Osteoblast (primary cell): ENCODE measurements at regions not wholly inside any gene's neighbourhood (a gene's known extent, or its start where the extent isn't known, plus 50 kb on each side); places are given as distances from the start of the nearest gene placed in this dataset.

Experiments used
- DNase-seq: peaks from one replicate; pipeline ENCODE4 v3.0.0; 2011; ENCODE audit warnings: low spot score, mixed read lengths; ENCODE audit not compliant: insufficient read length; ENCODE audit errors: missing footprints
- H2AFZ ChIP-seq: 2 replicates; pipeline ENCODE4 v1.6.0; 2011; ENCODE audit warnings: mild to moderate bottlenecking, low read length
- H3K27ac ChIP-seq: 2 replicates; pipeline ENCODE4 v1.5.1; 2011; ENCODE audit warnings: mild to moderate bottlenecking, low read depth, low read length, moderate library complexity
- H3K27me3 ChIP-seq: 2 replicates; pipeline ENCODE4 v1.6.0; 2012; ENCODE audit warnings: mild to moderate bottlenecking, control low read depth, inconsistent platforms, low read length, moderate library complexity; ENCODE audit not compliant: insufficient read depth
- H3K36me3 ChIP-seq: 2 replicates; pipeline ENCODE4 v1.5.1; 2011; ENCODE audit warnings: mild to moderate bottlenecking, low read length, control low read depth, moderate library complexity; ENCODE audit not compliant: insufficient read depth
- H3K4me1 ChIP-seq: 2 replicates; pipeline ENCODE4 v1.5.1; 2011; ENCODE audit warnings: mild to moderate bottlenecking, low read length, control low read depth, moderate library complexity; ENCODE audit not compliant: insufficient read depth
- H3K4me2 ChIP-seq: 2 replicates; pipeline ENCODE4 v1.6.0; 2011; ENCODE audit warnings: mild to moderate bottlenecking, low read length; ENCODE audit not compliant: insufficient read depth
- H3K4me3 ChIP-seq: fragments of 200-600 bp; sonication (generic); 3 replicates; pipeline ENCODE4 v1.5.1; 2012; ENCODE audit warnings: mild to moderate bottlenecking, low read length, inconsistent platforms; ENCODE audit not compliant: insufficient read depth
- H3K79me2 ChIP-seq: 2 replicates; pipeline ENCODE4 v1.6.0; 2012; ENCODE audit warnings: mild to moderate bottlenecking, low read length, control low read depth, inconsistent platforms; ENCODE audit not compliant: insufficient read depth
- H3K9me3 ChIP-seq: 2 replicates; pipeline ENCODE4 v1.5.1; 2011; ENCODE audit warnings: low read depth, low read length, control low read depth
- H4K20me1 ChIP-seq: 2 replicates; pipeline ENCODE4 v1.6.0; 2012; ENCODE audit warnings: mild to moderate bottlenecking, low read length, control low read depth; ENCODE audit not compliant: insufficient read depth
- CTCF ChIP-seq: IDR thresholded peaks from 2 replicates; pipeline ENCODE4 v1.5.1; 2011; ENCODE audit warnings: mild to moderate bottlenecking, low read depth, low read length, moderate library complexity; ENCODE audit errors: extremely low read depth

- no peak for TF ChIP-seq CTCF
- DNase-seq: no peak
- no peaks in the 10 kb centered on the region for H3K9me3 ChIP-seq
These were observed 510.3 kb upstream of the KLF4 start for GRCh38 chr9:107999890-108000289.

DNA sequence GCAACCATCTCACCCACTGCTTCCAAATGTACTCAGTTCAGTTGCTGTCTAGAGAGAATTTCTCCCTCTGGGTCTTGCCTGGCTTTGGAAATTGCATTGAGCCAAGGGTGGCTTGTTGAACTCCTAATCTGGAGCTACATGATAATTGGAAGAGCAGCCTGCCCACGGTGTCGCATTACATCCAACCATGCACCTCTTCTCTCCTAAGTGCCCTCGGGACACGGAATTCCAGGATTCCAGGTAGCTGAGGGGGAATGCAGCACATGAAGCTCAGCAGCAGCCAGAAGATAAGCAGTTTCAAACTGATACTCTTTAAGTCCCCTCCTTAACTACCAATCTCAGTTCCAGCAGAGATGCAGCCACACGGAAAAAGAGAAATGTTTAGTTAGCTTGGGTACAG is 509.4 kb upstream of the KLF4 start:
- Histone ChIP-seq H3K27me3 (peaks cover 5% of the 10 kb centered on the region), H4K20me1 (no peaks in the 10 kb centered on the region), H3K4me1 (no peaks in the 10 kb centered on the region), H3K4me3 (no peak overlapping the region), H3K36me3 (no peaks in the 10 kb centered on the region), H2AFZ (no peak overlapping the region), H3K4me2 (no peak overlapping the region), H3K9me3 (no peaks in the 10 kb centered on the region), H3K79me2 (no peaks in the 10 kb centered on the region), H3K27ac (no peak overlapping the region)
- no peak for TF ChIP-seq CTCF
- DNase-seq: no peak

More at GRCh38 chr9:107999890-108000289, 510.3 kb upstream of the KLF4 start:
- Histone ChIP-seq H3K27ac (no peak overlapping the region), H3K27me3 (peaks cover 5% of the 10 kb centered on the region), H3K79me2 (no peaks in the 10 kb centered on the region), H2AFZ (no peak overlapping the region), H3K36me3 (no peaks in the 10 kb centered on the region), H3K4me1 (no peaks in the 10 kb centered on the region), H4K20me1 (no peaks in the 10 kb centered on the region), H3K4me3 (no peak overlapping the region), H3K4me2 (no peak overlapping the region)

- H3K4me3 ChIP-seq: no peak overlapping the region
- H3K36me3 ChIP-seq: no peaks in the 10 kb centered on the region
- no peaks in the 10 kb centered on the region for H3K79me2 ChIP-seq
- no peaks in the 10 kb centered on the region for H4K20me1 ChIP-seq
- TF ChIP-seq CTCF: no peak
- no peak overlapping the region for H3K4me2 ChIP-seq
- no peak overlapping the region for H3K27ac ChIP-seq
- H3K9me3 ChIP-seq: no peaks in the 10 kb centered on the region
- DNase-seq: no peak
- H3K4me1 ChIP-seq: no peaks in the 10 kb centered on the region
- H3K27me3 ChIP-seq: peaks cover 5% of the 10 kb centered on the region
- H2AFZ ChIP-seq: no peak overlapping the region
These were observed 505.1 kb upstream of the KLF4 start for GRCh38 chr9:107994648-107995047.

DNA sequence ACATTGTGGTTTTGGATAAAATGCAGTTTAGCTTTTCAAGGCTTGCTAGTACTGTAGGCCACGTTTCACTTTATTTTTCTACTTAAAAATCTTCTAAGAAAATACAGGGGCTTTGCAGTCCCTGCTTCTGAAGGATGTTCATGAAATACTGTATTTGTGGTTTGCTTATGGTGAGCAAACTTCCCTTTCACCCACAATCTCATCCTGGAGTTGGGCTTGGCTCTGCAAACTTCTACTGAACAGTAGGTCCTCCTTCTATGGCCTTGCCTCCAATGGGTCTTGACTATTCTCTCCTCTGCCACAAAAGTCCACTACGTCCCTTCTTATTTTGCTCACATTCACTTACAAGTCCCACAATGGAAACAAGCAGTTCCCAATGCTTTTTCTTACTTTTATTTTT is 502.7 kb upstream of the KLF4 start:
- H2AFZ ChIP-seq: peak overlapping the region; percentile 35
- no peaks in the 10 kb centered on the region for H3K36me3 ChIP-seq
- no peaks in the 10 kb centered on the region for H3K4me1 ChIP-seq
- no peaks in the 10 kb centered on the region for H3K9me3 ChIP-seq
- no peak overlapping the region for H3K4me2 ChIP-seq
- no peak for TF ChIP-seq CTCF
- H3K79me2 ChIP-seq: no peaks in the 10 kb centered on the region
- no peak for DNase-seq
- H3K27me3 ChIP-seq: no peaks in the 10 kb centered on the region
- H3K27ac ChIP-seq: no peak overlapping the region
- no peak overlapping the region for H3K4me3 ChIP-seq
- no peaks in the 10 kb centered on the region for H4K20me1 ChIP-seq
